Duodenal mucosa (tissue), 2 donors: ENCODE measurements at regions not wholly inside any gene's neighbourhood (a gene's known extent, or its start where the extent isn't known, plus 50 kb on each side); places are given as distances from the start of the nearest gene placed in this dataset.

Experiments used
- H3K27ac ChIP-seq: one replicate; pipeline ENCODE4 v1.7.0; 2013; ENCODE audit warnings: low read depth, low read length
- H3K27me3 ChIP-seq, 2 donors: one replicate each; pipeline ENCODE4 v1.7.0; 2013; ENCODE audit warnings: low read length in 2 of 2, control low read depth in 1 of 2; ENCODE audit not compliant: insufficient read depth in 2 of 2, control insufficient read depth in 1 of 2
- H3K36me3 ChIP-seq, 2 donors: one replicate each; pipeline ENCODE4 v1.7.0; 2013; ENCODE audit warnings: low read length in 2 of 2, control low read depth in 1 of 2; ENCODE audit not compliant: insufficient read depth in 2 of 2, control insufficient read depth in 1 of 2
- H3K4me1 ChIP-seq, 2 donors: one replicate each; pipeline ENCODE4 v1.7.0; 2013; ENCODE audit warnings: low read length in 2 of 2, control low read depth in 1 of 2; ENCODE audit not compliant: insufficient read depth in 2 of 2, control insufficient read depth in 1 of 2
- H3K4me3 ChIP-seq, 2 donors: one replicate each; pipeline ENCODE4 v1.7.0; 2013; ENCODE audit warnings: low read length in 2 of 2, low read depth in 1 of 2
- H3K9ac ChIP-seq, 2 donors: one replicate each; pipeline ENCODE4 v1.7.0; 2013; ENCODE audit warnings: low read length in 2 of 2, low read depth in 1 of 2
- H3K9me3 ChIP-seq, 2 donors: one replicate each; pipeline ENCODE4 v1.7.0; 2013; ENCODE audit warnings: low read length in 2 of 2, control low read depth in 1 of 2; ENCODE audit not compliant: control insufficient read depth in 1 of 2

- Histone ChIP-seq H3K4me1 (peaks cover 11 to 20% of the 10 kb centered on the region in 2 donors), H3K9me3 (no peaks in the 10 kb centered on the region), H3K27me3 (no peaks in the 10 kb centered on the region), H3K27ac (no peak overlapping the region), H3K9ac (peak overlapping the region in 1 of 2 donors; percentile 2), H3K4me3 (peak overlapping the region; percentile 11 to 20), H3K36me3 (no peaks in the 10 kb centered on the region)
Measured at GRCh38 chr2:56444339-56444738, 260.5 kb downstream of the CCDC85A start.

DNA sequence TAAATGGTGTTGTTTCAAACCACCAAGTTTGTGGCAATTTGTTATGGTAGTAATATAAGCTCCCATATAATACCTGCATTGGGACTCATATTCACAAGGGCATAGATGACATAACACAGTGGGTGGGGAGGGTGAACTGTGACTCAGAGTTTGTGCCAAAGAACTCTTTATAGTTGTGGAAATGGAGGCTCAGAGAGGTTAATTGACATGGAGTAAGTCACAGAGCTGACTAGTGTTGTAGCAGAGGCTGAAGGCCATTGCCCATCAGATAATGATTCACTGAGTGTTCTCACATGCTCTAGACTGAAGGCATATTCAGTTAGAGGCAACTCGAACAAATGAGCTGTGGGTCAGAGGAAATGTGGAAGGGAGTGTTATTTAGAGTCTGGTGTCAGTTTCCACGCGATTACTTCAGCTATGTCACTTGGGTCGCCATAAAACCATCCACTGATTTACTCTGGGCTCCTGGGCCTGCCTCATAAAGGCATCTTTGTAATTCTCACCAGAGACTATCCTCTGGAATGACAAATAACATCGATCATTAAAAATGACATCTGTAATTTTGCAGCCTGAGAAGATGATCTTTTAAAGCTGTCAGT is 264.7 kb downstream of the CCDC85A start:
- H3K4me1 ChIP-seq, result peaks cover 15 to 25% of the 10 kb centered on the region in 2 donors
- H3K9me3 ChIP-seq, result no peaks in the 10 kb centered on the region
- H3K27me3 ChIP-seq, result no peaks in the 10 kb centered on the region
- no peaks in the 10 kb centered on the region for H3K36me3 ChIP-seq
- H3K27ac ChIP-seq, result no peak overlapping the region
- peak overlapping the region in 1 of 2 donors; percentile 2 for H3K9ac ChIP-seq
- H3K4me3 ChIP-seq, result peak overlapping the region in 1 of 2 donors; percentile 56

GRCh38 chr2:56449002-56449431 is 265.2 kb downstream of the CCDC85A start:
- Histone ChIP-seq H3K9me3 (no peaks in the 10 kb centered on the region), H3K9ac (peak overlapping the region; percentile 22 to 23), H3K36me3 (no peaks in the 10 kb centered on the region), H3K4me3 (peak overlapping the region; percentile 52 to 56), H3K4me1 (peaks cover 15 to 25% of the 10 kb centered on the region in 2 donors), H3K27me3 (no peaks in the 10 kb centered on the region), H3K27ac (no peak overlapping the region)

- Histone ChIP-seq H3K4me1 (peaks cover 14 to 21% of the 10 kb centered on the region in 2 donors), H3K9me3 (no peaks in the 10 kb centered on the region), H3K4me3 (peak overlapping the region; percentile 52 to 56), H3K36me3 (no peaks in the 10 kb centered on the region), H3K9ac (peak overlapping the region; percentile 22 to 23), H3K27ac (no peak overlapping the region), H3K27me3 (no peaks in the 10 kb centered on the region)
Measured at GRCh38 chr2:56449449-56449860, 265.7 kb downstream of the CCDC85A start.

GRCh38 chr2:56450047-56450446 is 266.3 kb downstream of the CCDC85A start:
- no peaks in the 10 kb centered on the region for H3K36me3 ChIP-seq
- no peak overlapping the region for H3K27ac ChIP-seq
- no peaks in the 10 kb centered on the region for H3K27me3 ChIP-seq
- no peak overlapping the region for H3K9ac ChIP-seq
- no peak overlapping the region for H3K4me3 ChIP-seq
- no peaks in the 10 kb centered on the region for H3K9me3 ChIP-seq
- peaks cover 9 to 16% of the 10 kb centered on the region in 2 donors for H3K4me1 ChIP-seq

- H3K36me3 ChIP-seq, result no peaks in the 10 kb centered on the region
- H3K27me3 ChIP-seq, result no peaks in the 10 kb centered on the region
- H3K4me3 ChIP-seq, result no peak overlapping the region
- no peak overlapping the region for H3K9ac ChIP-seq
- H3K27ac ChIP-seq, result no peak overlapping the region
- H3K4me1 ChIP-seq, result peaks cover 9 to 16% of the 10 kb centered on the region in 2 donors
- H3K9me3 ChIP-seq, result no peaks in the 10 kb centered on the region
Measured at GRCh38 chr2:56450772-56451171, 267.0 kb downstream of the CCDC85A start.

GRCh38 chr2:56455642-56456041 is 271.9 kb downstream of the CCDC85A start:
- no peak overlapping the region for H3K27ac ChIP-seq
- no peaks in the 10 kb centered on the region for H3K27me3 ChIP-seq
- no peaks in the 10 kb centered on the region for H3K36me3 ChIP-seq
- H3K4me1 ChIP-seq, result no peaks in the 10 kb centered on the region
- H3K4me3 ChIP-seq, result no peak overlapping the region
- no peak overlapping the region for H3K9ac ChIP-seq
- no peaks in the 10 kb centered on the region for H3K9me3 ChIP-seq

DNA sequence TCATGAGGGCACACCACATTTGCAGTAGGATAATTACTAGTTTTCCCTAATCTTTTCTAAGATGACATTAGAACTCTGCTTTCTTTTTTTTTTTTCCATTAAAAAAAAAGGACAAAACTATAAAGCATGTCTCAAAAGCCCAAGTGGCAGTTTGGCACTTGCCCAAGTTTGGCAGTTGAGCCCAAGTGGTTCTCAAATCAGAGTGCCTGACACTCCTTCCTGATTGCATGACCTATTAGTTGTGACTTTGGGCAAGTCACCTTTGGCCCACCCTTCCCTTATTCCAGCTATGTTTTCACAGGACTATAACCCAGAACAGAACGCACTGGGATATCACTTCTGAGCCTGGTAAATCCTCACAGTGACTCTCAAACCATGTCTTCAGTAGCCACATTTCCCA is 273.0 kb downstream of the CCDC85A start:
- no peaks in the 10 kb centered on the region for H3K36me3 ChIP-seq
- no peak overlapping the region for H3K27ac ChIP-seq
- no peak overlapping the region for H3K4me3 ChIP-seq
- no peaks in the 10 kb centered on the region for H3K27me3 ChIP-seq
- no peaks in the 10 kb centered on the region for H3K9me3 ChIP-seq
- H3K4me1 ChIP-seq, result no peaks in the 10 kb centered on the region
- H3K9ac ChIP-seq, result no peak overlapping the region

GRCh38 chr2:56460508-56460907 is 276.7 kb downstream of the CCDC85A start:
- H3K36me3 ChIP-seq, result no peaks in the 10 kb centered on the region
- H3K9ac ChIP-seq, result no peak overlapping the region
- no peak overlapping the region for H3K27ac ChIP-seq
- no peak overlapping the region for H3K4me3 ChIP-seq
- no peaks in the 10 kb centered on the region for H3K9me3 ChIP-seq
- no peaks in the 10 kb centered on the region for H3K4me1 ChIP-seq
- H3K27me3 ChIP-seq, result no peaks in the 10 kb centered on the region

GRCh38 chr2:56464066-56464465 is 280.3 kb downstream of the CCDC85A start:
- Histone ChIP-seq H3K9ac (no peak overlapping the region), H3K36me3 (no peaks in the 10 kb centered on the region), H3K4me1 (no peaks in the 10 kb centered on the region), H3K27ac (no peak overlapping the region), H3K27me3 (no peaks in the 10 kb centered on the region), H3K9me3 (no peaks in the 10 kb centered on the region), H3K4me3 (no peak overlapping the region)
